CD4-positive, alpha-beta T cell (primary cell): ENCODE measurements at regions not wholly inside any gene's neighbourhood (a gene's known extent, or its start where the extent isn't known, plus 50 kb on each side); places are given as distances from the start of the nearest gene placed in this dataset.

Source experiments
- ATAC-seq: fragments of 200-7000 bp; cut with Tn5 transposase; one replicate; pipeline ENCODE4 v1.10.0; 2022; ENCODE audit warnings: mild to moderate bottlenecking; ENCODE audit not compliant: poor library complexity
- CTCF ChIA-PET: fragments of 350-600 bp; sonication (Branson Sonifier 250); formaldehyde crosslinking; loops from one replicate; lab custom pipeline; 2021; ENCODE audit warnings: antibody characterized with exemption, inconsistent platforms; lab: Charles Lee
- POLR2A ChIA-PET: fragments of 350-600 bp; sonication (Branson Sonifier 250); formaldehyde crosslinking; loops from one replicate; lab custom pipeline; 2021; ENCODE audit warnings: antibody characterized with exemption, inconsistent platforms; lab: Charles Lee
- DNase-seq, 14 experiments: peaks; one replicate each; pipeline ENCODE4 v3.0.0-alpha.2; 2013 to 2020; ENCODE audit warnings: mixed read lengths in 2 of 14
- H3K27ac ChIP-seq, 2 donors: one replicate each; pipeline versions ENCODE4 v1.5.1 to v1.7.0; 2013; ENCODE audit warnings: low read length in 2 of 2, low read depth in 1 of 2, mild to moderate bottlenecking in 1 of 2
- H3K27me3 ChIP-seq, 2 experiments: 1 replicate in 1 of 2; 2 replicates in 1 of 2; pipeline versions ENCODE4 v1.6.1 to v1.7.0; 2013; ENCODE audit warnings: low read length in 2 of 2, control low read depth in 1 of 2, mild to moderate bottlenecking in 1 of 2, moderate library complexity in 1 of 2; ENCODE audit not compliant: insufficient read depth in 2 of 2, control insufficient read depth in 1 of 2
- H3K36me3 ChIP-seq: one replicate; pipeline ENCODE4 v1.6.1; 2013; ENCODE audit warnings: low read length, control low read depth; ENCODE audit not compliant: insufficient read depth
- H3K4me1 ChIP-seq: one replicate; pipeline ENCODE4 v1.6.1; 2013; ENCODE audit warnings: low read length, control low read depth; ENCODE audit not compliant: insufficient read depth
- H3K4me3 ChIP-seq: one replicate; pipeline ENCODE4 v1.5.1; 2013; ENCODE audit warnings: mild to moderate bottlenecking, low read length, moderate library complexity
- H3K9me3 ChIP-seq, 2 experiments: 1 replicate in 1 of 2; 2 replicates in 1 of 2; pipeline versions ENCODE4 v1.6.1 to v1.7.0; 2013; ENCODE audit warnings: low read length in 2 of 2, mild to moderate bottlenecking in 2 of 2, control low read depth in 1 of 2, moderate library complexity in 1 of 2; ENCODE audit not compliant: control insufficient read depth in 1 of 2, insufficient read depth in 1 of 2
- H3K27ac Mint-ChIP-seq: one replicate; pipeline ENCODE4 v1.8.0; 2020; ENCODE audit warnings: mixed read lengths
- H3K27me3 Mint-ChIP-seq: one replicate; pipeline ENCODE4 v1.8.0; 2021; ENCODE audit warnings: mixed read lengths
- H3K36me3 Mint-ChIP-seq: one replicate; pipeline ENCODE4 v1.8.0; 2021; ENCODE audit warnings: low read depth, mixed read lengths
- H3K4me1 Mint-ChIP-seq: one replicate; pipeline ENCODE4 v1.8.0; 2021; ENCODE audit warnings: low read depth, mixed read lengths
- H3K4me3 Mint-ChIP-seq: one replicate; pipeline ENCODE4 v1.8.0; 2020; ENCODE audit warnings: mild to moderate bottlenecking, mixed read lengths
- H3K9me3 Mint-ChIP-seq: one replicate; pipeline ENCODE4 v1.8.0; 2020; ENCODE audit warnings: mixed read lengths
- intact Hi-C, 2 experiments: fragments of 100-400 bp; cut with DNase I in 1 of 2; cut with micrococcal nuclease in 1 of 2; formaldehyde crosslinking; loops; one replicate each; pipeline versions ENCODE4 v1.15.1 to v1.9.0; 2023 to 2025; cut with DNase I, micrococcal nuclease
- TF ChIP-seq, protein P1 (sequence below): fragments of 200-600 bp; IDR thresholded peaks from one replicate; pipeline ENCODE4 v1.8.0; 2022; ENCODE audit warnings: antibody characterized with exemption, mild to moderate bottlenecking

DNA sequence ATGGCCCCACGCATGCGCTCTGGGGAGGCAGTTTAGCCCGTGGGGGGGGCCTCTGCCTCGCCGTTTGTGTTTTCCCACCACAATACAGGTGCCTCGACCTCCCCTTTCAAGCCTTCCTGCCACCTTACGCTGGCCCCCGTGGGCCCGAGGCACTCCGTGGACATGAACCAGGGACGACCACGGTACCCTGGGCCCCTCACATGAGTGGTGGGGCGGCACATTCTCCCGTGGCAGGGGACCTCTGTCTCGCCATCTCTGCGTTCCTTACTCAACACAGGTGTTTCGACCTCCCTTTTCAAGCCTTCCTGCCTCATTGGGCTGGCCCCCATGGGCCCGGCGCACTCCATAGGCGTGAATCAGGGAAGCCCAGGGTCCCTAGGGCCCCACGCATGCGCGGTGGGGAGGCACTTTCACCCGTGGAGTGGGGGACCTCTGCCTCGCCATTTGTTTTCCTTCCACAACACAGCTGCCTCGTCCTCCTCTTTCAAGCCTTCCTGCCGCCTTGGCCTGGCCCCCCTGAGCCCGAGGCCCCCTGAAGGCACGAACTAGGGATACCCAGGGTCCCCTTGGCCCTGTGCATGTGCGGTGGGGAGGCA, 339.5 kb downstream of the ALG10 start:
- intact Hi-C loops, result no loop called here

DNA sequence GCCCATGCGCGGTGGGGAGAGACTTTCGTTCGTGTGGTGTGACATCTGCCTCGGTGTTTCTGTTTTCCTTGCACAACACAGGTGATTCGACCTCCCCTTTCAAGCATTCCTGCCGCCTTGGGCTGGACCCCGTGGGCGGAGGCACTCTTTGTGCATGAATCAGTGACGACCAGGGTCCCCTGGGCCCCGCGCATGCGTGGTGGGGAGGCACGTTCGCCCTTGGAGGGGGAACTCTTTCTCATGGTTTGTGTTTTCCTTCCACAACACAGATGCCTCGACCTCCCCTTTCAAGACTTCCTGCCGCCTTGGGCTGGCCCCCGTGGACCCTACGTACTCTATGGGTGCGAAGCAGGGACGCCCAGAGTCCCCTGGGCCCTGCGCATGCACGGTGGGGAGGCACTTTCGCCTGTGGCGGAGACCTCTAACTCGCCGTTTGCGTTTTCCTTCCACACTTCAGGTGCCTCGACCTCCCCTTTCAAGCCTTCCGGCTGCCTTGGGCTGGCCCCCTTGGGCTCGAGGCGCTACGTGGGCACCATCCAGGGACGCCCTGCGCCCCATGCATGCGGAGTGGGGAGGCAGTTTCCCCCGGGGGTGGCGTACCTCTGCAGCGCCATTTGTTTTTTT, 340.9 kb downstream of the ALG10 start:
- ChIA-PET CTCF (no interaction called here), POLR2A (no interaction called here)
- DNase-seq (no peak), ATAC-seq (no peak)
- Histone ChIP-seq H3K27me3 (peaks cover 0 to 4% of the 10 kb centered on the region in 2 experiments), H3K27ac (no peak overlapping the region), H3K4me1 (no peaks in the 10 kb centered on the region), H3K9me3 (peaks cover 41 to 100% of the 10 kb centered on the region in 2 experiments), H3K36me3 (no peaks in the 10 kb centered on the region), H3K4me3 (no peak overlapping the region)
- Mint-ChIP-seq H3K27ac (no peak overlapping the region), H3K9me3 (no peaks in the 10 kb centered on the region), H3K36me3 (no peaks in the 10 kb centered on the region), H3K4me1 (no peaks in the 10 kb centered on the region), H3K27me3 (no peaks in the 10 kb centered on the region), H3K4me3 (no peak overlapping the region)
- intact Hi-C loops, result no loop called here
- TF ChIP-seq, protein P1, sequence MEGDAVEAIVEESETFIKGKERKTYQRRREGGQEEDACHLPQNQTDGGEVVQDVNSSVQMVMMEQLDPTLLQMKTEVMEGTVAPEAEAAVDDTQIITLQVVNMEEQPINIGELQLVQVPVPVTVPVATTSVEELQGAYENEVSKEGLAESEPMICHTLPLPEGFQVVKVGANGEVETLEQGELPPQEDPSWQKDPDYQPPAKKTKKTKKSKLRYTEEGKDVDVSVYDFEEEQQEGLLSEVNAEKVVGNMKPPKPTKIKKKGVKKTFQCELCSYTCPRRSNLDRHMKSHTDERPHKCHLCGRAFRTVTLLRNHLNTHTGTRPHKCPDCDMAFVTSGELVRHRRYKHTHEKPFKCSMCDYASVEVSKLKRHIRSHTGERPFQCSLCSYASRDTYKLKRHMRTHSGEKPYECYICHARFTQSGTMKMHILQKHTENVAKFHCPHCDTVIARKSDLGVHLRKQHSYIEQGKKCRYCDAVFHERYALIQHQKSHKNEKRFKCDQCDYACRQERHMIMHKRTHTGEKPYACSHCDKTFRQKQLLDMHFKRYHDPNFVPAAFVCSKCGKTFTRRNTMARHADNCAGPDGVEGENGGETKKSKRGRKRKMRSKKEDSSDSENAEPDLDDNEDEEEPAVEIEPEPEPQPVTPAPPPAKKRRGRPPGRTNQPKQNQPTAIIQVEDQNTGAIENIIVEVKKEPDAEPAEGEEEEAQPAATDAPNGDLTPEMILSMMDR, result no peak

More for the DNA sequence above, 339.5 kb downstream of the ALG10 start:
- ChIA-PET CTCF (no interaction called here), POLR2A (no interaction called here)
- ATAC-seq (no peak), DNase-seq (no peak)
- H3K9me3 ChIP-seq, result peaks cover 31 to 100% of the 10 kb centered on the region in 2 experiments
- Mint-ChIP-seq H3K4me1 (no peaks in the 10 kb centered on the region), H3K4me3 (no peak overlapping the region), H3K27me3 (no peaks in the 10 kb centered on the region), H3K36me3 (no peaks in the 10 kb centered on the region), H3K9me3 (no peaks in the 10 kb centered on the region), H3K27ac (no peak overlapping the region)
- H3K4me3 ChIP-seq, result no peak overlapping the region
- H3K27ac ChIP-seq, result no peak overlapping the region
- H3K36me3 ChIP-seq, result no peaks in the 10 kb centered on the region
- TF ChIP-seq, protein P1, result no peak
- peaks cover 0 to 4% of the 10 kb centered on the region in 2 experiments for H3K27me3 ChIP-seq
- no peaks in the 10 kb centered on the region for H3K4me1 ChIP-seq

DNA sequence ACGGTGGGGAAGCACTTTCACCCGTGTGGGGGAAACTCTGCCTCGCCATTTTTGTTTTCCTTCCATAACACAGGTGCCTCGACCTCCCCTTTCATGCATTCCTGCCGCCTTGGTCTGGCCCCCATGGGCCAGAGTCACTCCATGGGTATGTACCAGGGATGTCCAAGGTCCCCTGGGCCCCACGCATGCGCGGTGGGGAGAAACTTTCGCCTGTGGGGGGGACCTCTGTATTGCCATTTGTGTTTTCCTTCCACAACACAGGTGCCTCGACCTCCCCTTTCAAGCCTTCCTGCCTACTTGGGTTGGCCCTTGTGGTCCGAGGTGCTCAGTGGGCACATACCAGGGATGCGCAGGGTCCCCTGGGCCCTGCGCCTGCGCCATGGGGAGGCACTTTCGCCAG, 345.8 kb downstream of the ALG10 start:
- no peak overlapping the region for H3K27ac ChIP-seq
- POLR2A ChIA-PET, result no interaction called here
- DNase-seq (no peak), ATAC-seq (no peak)
- no peaks in the 10 kb centered on the region for H3K9me3 Mint-ChIP-seq
- no peaks in the 10 kb centered on the region for H3K4me1 Mint-ChIP-seq
- TF ChIP-seq, protein P1, result no peak
- no peaks in the 10 kb centered on the region for H3K27me3 Mint-ChIP-seq
- no peak overlapping the region for H3K4me3 Mint-ChIP-seq
- H3K36me3 ChIP-seq, result no peaks in the 10 kb centered on the region
- H3K36me3 Mint-ChIP-seq, result no peaks in the 10 kb centered on the region
- no peaks in the 10 kb centered on the region for H3K27me3 ChIP-seq
- no peaks in the 10 kb centered on the region for H3K4me1 ChIP-seq
- no peak overlapping the region for H3K4me3 ChIP-seq
- no peak overlapping the region for H3K27ac Mint-ChIP-seq
- H3K9me3 ChIP-seq, result peaks cover 37 to 100% of the 10 kb centered on the region in 2 experiments
- intact Hi-C loops, result no loop called here
- CTCF ChIA-PET, result no interaction called here
